ENCODE measurements at regions not wholly inside any gene's neighbourhood (a gene's known extent, or its start where the extent isn't known, plus 50 kb on each side); places are given as distances from the start of the nearest gene placed in this dataset.
A peak's percentile ranks its signal among the peaks of the same experiment; 100 is the strongest.

DNA sequence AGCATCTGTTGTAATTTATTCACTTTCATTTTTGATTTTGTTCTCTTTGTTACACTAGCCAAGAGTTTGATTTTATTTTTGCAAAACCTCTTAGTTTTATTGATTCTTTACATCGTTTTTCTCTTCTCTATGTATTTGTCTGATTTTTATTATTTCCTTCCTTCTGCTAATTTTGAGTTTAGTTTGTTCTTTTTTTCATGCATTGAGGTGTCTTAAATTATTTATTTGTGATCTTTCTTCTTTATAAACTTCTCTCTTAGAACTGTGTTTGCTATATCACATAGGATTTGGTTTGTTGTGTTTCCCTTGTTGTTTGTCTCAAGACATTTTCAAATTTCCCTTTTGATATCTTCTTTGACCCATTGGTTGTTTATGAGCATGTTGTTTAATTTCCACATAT, 51.7 kb upstream of the NFKBIA start:
- TF ChIP-seq ZNF274 (IDR thresholded peaks at IDR 0.05; ENCODE audit: low read depth, low read length) (no peak), YY1 (IDR thresholded peaks at IDR 0.05; ENCODE audit: insufficient read depth, insufficient read length) (no peak), SUZ12 (IDR thresholded peaks at IDR 0.05; ENCODE audit: extremely low read depth, insufficient read depth, insufficient read length) (no peak)
- no peak for DNase-seq (ENCODE audit: low read depth, low spot score)
- Histone ChIP-seq H3K9ac (ENCODE audit: insufficient read length, low read depth) (no peak overlapping the region), H3K27me3 (ENCODE audit: insufficient read depth, insufficient read length) (no peaks in the 10 kb centered on the region), H3K9me3 (ENCODE audit: insufficient read depth, low read length) (peaks cover 10% of the 10 kb centered on the region; the same call in 1 of the 2 replicates), H3K36me3 (ENCODE audit: insufficient read depth, insufficient read length, low read length) (no peaks in the 10 kb centered on the region), H3K4me3 (ENCODE audit: insufficient read length, low read depth) (no peak overlapping the region), H3K4me1 (ENCODE audit: insufficient read depth, insufficient read length) (no peaks in the 10 kb centered on the region)

DNA sequence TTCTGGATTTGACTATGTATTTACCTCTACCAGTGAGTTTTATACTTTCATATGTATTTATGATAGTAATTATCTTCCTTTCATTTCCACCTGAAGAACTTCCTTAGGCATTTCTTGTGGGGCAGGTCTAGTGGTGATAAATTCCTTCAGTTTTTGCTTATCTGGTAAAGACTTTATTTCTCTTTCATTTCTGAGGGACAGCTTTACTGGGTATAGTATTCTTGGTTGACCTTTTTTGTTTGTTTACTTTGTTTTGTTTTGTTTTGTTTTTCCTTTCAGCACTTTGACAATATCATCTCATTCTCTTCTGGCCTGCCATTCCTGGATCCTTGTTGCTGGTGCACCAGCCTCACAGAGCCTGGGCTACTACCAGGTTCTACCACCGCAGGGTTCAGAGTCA, 53.9 kb upstream of the NFKBIA start:
- Histone ChIP-seq H3K36me3 (ENCODE audit: insufficient read depth, insufficient read length, low read length) (no peaks in the 10 kb centered on the region), H3K9ac (ENCODE audit: insufficient read length, low read depth) (no peak overlapping the region), H3K27me3 (ENCODE audit: insufficient read depth, insufficient read length) (no peaks in the 10 kb centered on the region), H3K9me3 (ENCODE audit: insufficient read depth, low read length) (peaks cover 10% of the 10 kb centered on the region; the same call in 1 of the 2 replicates), H3K4me1 (ENCODE audit: insufficient read depth, insufficient read length) (no peaks in the 10 kb centered on the region), H3K4me3 (ENCODE audit: insufficient read length, low read depth) (no peak overlapping the region)
- DNase-seq (ENCODE audit: low read depth, low spot score) = no peak
- no peak for TF ChIP-seq ZNF274 (IDR thresholded peaks at IDR 0.05; ENCODE audit: low read depth, low read length)
- no peak for TF ChIP-seq YY1 (IDR thresholded peaks at IDR 0.05; ENCODE audit: insufficient read depth, insufficient read length)
- TF ChIP-seq SUZ12 (IDR thresholded peaks at IDR 0.05; ENCODE audit: extremely low read depth, insufficient read depth, insufficient read length) = no peak

DNA sequence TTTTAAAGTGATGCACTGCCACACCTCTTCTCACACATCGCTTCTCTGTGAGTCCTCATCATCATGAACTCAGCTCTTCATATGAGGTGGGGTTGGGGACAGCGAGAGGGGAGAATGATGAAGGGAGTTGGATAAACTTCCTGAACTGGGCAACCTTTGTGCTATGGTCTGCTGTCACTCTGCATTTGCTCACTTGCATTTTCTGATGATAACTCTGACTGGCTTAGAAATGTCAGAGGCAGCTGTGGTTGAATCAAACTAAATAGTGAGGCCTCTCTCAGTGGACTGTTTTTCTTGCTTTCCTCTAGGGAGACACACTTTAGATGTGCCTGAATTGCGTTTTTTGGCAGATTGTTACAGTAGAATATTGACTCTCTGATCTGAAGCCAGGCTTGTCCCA, 55.2 kb upstream of the NFKBIA start:
- H3K9ac ChIP-seq (ENCODE audit: insufficient read length, low read depth) = no peak overlapping the region
- peaks cover 10% of the 10 kb centered on the region; the same call in 1 of the 2 replicates for H3K9me3 ChIP-seq (ENCODE audit: insufficient read depth, low read length)
- H3K4me3 ChIP-seq (ENCODE audit: insufficient read length, low read depth) = no peak overlapping the region
- no peak for DNase-seq (ENCODE audit: low read depth, low spot score)
- H3K4me1 ChIP-seq (ENCODE audit: insufficient read depth, insufficient read length) = no peaks in the 10 kb centered on the region
- H3K27me3 ChIP-seq (ENCODE audit: insufficient read depth, insufficient read length) = no peaks in the 10 kb centered on the region
- TF ChIP-seq SUZ12 (IDR thresholded peaks at IDR 0.05; ENCODE audit: extremely low read depth, insufficient read depth, insufficient read length) = no peak
- TF ChIP-seq ZNF274 (IDR thresholded peaks at IDR 0.05; ENCODE audit: low read depth, low read length) = no peak
- no peak for TF ChIP-seq YY1 (IDR thresholded peaks at IDR 0.05; ENCODE audit: insufficient read depth, insufficient read length)
- no peaks in the 10 kb centered on the region for H3K36me3 ChIP-seq (ENCODE audit: insufficient read depth, insufficient read length, low read length)

DNA sequence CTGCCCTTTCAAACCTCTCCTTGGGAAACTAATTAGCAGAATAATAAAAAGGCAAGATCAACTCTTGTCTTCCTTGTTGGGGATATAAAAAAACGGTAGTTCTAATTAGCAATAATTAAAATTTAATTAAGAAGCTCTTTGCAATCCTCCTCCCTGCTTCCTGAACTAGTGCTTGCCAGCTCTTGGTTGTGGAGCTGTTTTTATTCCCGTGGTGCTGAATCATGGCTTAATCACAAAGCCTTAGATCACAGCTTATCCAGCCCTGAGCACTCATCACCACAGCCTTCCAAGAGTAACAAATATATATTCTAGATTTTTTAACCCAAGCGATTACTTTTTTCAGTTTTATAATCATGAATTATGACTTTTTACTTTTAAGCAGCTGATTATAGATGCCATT, 63.2 kb upstream of the INSM2 start:
- H3K4me1 ChIP-seq (ENCODE audit: insufficient read depth, insufficient read length) = no peaks in the 10 kb centered on the region
- no peaks in the 10 kb centered on the region for H3K9me3 ChIP-seq (ENCODE audit: insufficient read depth, low read length)
- no peak overlapping the region for H3K4me3 ChIP-seq (ENCODE audit: insufficient read length, low read depth)
- no peak for TF ChIP-seq YY1 (IDR thresholded peaks at IDR 0.05; ENCODE audit: insufficient read depth, insufficient read length)
- peak; percentile 3 for DNase-seq (ENCODE audit: low read depth, low spot score)
- H3K36me3 ChIP-seq (ENCODE audit: insufficient read depth, insufficient read length, low read length) = no peaks in the 10 kb centered on the region
- peaks cover 4% of the 10 kb centered on the region for H3K27me3 ChIP-seq (ENCODE audit: insufficient read depth, insufficient read length)
- no peak overlapping the region for H3K9ac ChIP-seq (ENCODE audit: insufficient read length, low read depth)

DNA sequence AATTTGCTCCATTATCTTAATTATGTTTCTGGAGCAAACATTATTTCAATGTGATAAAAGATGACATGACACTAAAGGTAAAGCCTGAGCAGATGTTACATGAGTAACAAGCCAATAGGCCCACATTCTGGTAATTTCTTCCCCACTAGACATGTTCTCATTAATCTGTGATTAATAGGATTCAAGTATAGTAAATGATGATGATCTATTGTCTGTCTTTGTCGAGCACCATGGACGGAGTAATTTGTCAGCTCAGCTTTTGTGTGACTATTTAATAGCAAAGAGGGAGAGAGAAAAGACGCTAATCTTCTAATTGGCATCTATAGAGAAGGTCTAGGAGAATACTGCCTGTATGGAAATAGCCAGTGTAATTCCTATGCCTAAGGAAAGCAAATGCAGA, 62.2 kb upstream of the INSM2 start:
- no peaks in the 10 kb centered on the region for H3K4me1 ChIP-seq (ENCODE audit: insufficient read depth, insufficient read length)
- no peak overlapping the region for H3K9ac ChIP-seq (ENCODE audit: insufficient read length, low read depth)
- peaks cover 4% of the 10 kb centered on the region for H3K27me3 ChIP-seq (ENCODE audit: insufficient read depth, insufficient read length)
- H3K36me3 ChIP-seq (ENCODE audit: insufficient read depth, insufficient read length, low read length) = no peaks in the 10 kb centered on the region
- TF ChIP-seq SUZ12 (IDR thresholded peaks at IDR 0.05; ENCODE audit: extremely low read depth, insufficient read depth, insufficient read length) = no peak
- H3K9me3 ChIP-seq (ENCODE audit: insufficient read depth, low read length) = no peaks in the 10 kb centered on the region
- no peak for DNase-seq (ENCODE audit: low read depth, low spot score)
- no peak overlapping the region for H3K4me3 ChIP-seq (ENCODE audit: insufficient read length, low read depth)

DNA sequence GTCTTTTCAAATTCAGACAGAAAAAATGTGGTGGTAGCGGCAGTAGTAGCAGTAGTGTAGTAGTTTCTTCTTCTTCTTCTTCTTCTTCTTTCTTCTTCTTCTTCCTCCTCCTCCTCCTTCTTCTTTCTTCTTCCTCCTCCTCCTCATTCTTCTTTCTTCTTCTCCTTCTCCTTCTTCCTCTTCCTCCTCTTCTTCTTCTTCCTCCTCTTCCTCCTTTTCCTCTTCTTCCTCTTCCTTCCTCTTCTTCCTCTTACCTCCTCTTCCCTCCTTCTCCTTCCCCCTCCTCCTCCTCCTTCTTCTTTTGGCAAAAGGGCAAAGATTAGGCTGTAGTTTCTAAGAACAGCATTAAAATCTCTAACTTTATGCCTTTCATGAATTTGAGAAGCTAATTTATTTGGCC, 59.6 kb upstream of the INSM2 start:
- H3K9ac ChIP-seq (ENCODE audit: insufficient read length, low read depth) = no peak overlapping the region
- no peak for DNase-seq (ENCODE audit: low read depth, low spot score)
- H3K27me3 ChIP-seq (ENCODE audit: insufficient read depth, insufficient read length) = peaks cover 4% of the 10 kb centered on the region
- H3K4me1 ChIP-seq (ENCODE audit: insufficient read depth, insufficient read length) = no peaks in the 10 kb centered on the region
- TF ChIP-seq ZNF274 (IDR thresholded peaks at IDR 0.05; ENCODE audit: low read depth, low read length) (no peak), YY1 (IDR thresholded peaks at IDR 0.05; ENCODE audit: insufficient read depth, insufficient read length) (no peak), SUZ12 (IDR thresholded peaks at IDR 0.05; ENCODE audit: extremely low read depth, insufficient read depth, insufficient read length) (no peak)
- no peaks in the 10 kb centered on the region for H3K9me3 ChIP-seq (ENCODE audit: insufficient read depth, low read length)
- no peaks in the 10 kb centered on the region for H3K36me3 ChIP-seq (ENCODE audit: insufficient read depth, insufficient read length, low read length)
- H3K4me3 ChIP-seq (ENCODE audit: insufficient read length, low read depth) = no peak overlapping the region

DNA sequence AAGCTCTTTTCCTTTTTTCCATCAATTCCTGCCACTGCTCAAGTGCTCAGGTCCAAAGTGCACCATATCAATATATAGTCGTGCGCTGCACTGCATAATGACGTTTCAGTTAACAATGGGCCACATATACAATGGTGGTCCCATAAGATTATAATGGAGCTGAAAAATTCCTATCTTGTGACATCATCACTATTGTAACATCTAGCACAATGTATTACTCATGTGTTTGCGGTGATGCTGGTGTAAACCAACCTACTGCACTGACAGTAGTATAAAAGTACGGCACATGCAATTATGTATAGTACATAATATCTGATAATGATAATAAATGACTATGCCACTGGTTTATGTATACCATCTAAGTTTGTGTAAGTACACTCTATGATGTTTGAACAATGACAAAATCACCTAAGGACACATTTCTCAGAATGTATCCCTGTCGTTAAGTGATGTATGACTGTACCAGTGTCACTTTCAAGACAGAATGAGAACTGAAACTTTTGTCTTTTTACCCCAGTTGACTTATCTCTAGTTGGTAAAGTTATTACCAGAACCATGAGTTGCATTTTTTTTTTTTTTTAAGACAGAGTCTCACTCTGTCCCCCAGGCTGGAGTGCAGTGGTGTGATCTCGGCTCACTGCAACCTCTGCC, 53.7 kb upstream of the INSM2 start:
- DNase-seq (ENCODE audit: low read depth, low spot score) = no peak
- Histone ChIP-seq H3K36me3 (ENCODE audit: insufficient read depth, insufficient read length, low read length) (no peaks in the 10 kb centered on the region), H3K9ac (ENCODE audit: insufficient read length, low read depth) (no peak overlapping the region), H3K4me1 (ENCODE audit: insufficient read depth, insufficient read length) (no peaks in the 10 kb centered on the region), H3K27me3 (ENCODE audit: insufficient read depth, insufficient read length) (no peaks in the 10 kb centered on the region), H3K9me3 (ENCODE audit: insufficient read depth, low read length) (no peaks in the 10 kb centered on the region), H3K4me3 (ENCODE audit: insufficient read length, low read depth) (no peak overlapping the region)
- no peak for TF ChIP-seq ZNF274 (IDR thresholded peaks at IDR 0.05; ENCODE audit: low read depth, low read length)
- TF ChIP-seq SUZ12 (IDR thresholded peaks at IDR 0.05; ENCODE audit: extremely low read depth, insufficient read depth, insufficient read length) = no peak
- no peak for TF ChIP-seq YY1 (IDR thresholded peaks at IDR 0.05; ENCODE audit: insufficient read depth, insufficient read length)
